GM12878 (cell line): ENCODE measurements at regions not wholly inside any gene's neighbourhood (a gene's known extent, or its start where the extent isn't known, plus 50 kb on each side); places are given as distances from the start of the nearest gene placed in this dataset.

ENCODE experiments used
- RFX5 ChIP-seq: IDR thresholded peaks from 2 replicates; pipeline ENCODE4 v1.6.1; 2011; ENCODE audit warnings: low read depth, low read length, improper control_type of control experiment
- TF ChIP-seq, protein P1 (sequence below): IDR thresholded peaks from 2 replicates; pipeline ENCODE4 v1.6.1; 2012; ENCODE audit warnings: improper control_type of control experiment, low read depth, low read length; ENCODE audit not compliant: insufficient replicate concordance
- TF ChIP-seq, protein P2 (sequence below): fragments of 450-650 bp; IDR thresholded peaks from 2 replicates; pipeline ENCODE4 v1.6.1; 2017; ENCODE audit warnings: antibody characterized with exemption, mild to moderate bottlenecking, moderate library complexity

DNA sequence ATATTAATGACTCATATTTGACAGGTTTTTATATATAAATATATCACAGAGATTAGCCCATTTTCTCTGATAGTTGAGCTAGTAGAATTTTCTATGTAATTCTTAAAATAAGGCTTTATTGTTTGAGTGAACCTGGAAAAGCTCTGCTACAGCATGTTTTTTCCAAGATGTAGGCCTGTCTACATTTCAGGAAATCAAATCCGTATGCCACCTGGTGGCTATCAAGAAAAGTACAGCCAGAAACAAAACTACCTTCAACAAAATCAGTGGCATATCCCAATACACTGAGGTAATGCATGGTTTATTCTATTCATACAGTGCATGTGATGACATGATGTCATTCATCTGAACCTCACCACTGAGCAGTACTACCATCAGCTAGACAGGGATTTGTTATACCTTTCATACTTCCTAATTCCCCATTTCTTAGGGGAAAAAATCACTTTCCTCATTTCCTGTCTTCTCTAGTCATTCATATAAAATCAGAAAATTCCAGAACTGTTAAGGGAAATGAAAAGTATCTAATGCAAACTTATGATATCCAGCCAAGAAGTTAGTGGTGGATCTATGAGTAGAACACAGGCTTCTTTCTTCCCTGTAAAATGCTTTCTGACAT is 310.4 kb upstream of the SYT4 start (continued):
- TF ChIP-seq, protein P1, sequence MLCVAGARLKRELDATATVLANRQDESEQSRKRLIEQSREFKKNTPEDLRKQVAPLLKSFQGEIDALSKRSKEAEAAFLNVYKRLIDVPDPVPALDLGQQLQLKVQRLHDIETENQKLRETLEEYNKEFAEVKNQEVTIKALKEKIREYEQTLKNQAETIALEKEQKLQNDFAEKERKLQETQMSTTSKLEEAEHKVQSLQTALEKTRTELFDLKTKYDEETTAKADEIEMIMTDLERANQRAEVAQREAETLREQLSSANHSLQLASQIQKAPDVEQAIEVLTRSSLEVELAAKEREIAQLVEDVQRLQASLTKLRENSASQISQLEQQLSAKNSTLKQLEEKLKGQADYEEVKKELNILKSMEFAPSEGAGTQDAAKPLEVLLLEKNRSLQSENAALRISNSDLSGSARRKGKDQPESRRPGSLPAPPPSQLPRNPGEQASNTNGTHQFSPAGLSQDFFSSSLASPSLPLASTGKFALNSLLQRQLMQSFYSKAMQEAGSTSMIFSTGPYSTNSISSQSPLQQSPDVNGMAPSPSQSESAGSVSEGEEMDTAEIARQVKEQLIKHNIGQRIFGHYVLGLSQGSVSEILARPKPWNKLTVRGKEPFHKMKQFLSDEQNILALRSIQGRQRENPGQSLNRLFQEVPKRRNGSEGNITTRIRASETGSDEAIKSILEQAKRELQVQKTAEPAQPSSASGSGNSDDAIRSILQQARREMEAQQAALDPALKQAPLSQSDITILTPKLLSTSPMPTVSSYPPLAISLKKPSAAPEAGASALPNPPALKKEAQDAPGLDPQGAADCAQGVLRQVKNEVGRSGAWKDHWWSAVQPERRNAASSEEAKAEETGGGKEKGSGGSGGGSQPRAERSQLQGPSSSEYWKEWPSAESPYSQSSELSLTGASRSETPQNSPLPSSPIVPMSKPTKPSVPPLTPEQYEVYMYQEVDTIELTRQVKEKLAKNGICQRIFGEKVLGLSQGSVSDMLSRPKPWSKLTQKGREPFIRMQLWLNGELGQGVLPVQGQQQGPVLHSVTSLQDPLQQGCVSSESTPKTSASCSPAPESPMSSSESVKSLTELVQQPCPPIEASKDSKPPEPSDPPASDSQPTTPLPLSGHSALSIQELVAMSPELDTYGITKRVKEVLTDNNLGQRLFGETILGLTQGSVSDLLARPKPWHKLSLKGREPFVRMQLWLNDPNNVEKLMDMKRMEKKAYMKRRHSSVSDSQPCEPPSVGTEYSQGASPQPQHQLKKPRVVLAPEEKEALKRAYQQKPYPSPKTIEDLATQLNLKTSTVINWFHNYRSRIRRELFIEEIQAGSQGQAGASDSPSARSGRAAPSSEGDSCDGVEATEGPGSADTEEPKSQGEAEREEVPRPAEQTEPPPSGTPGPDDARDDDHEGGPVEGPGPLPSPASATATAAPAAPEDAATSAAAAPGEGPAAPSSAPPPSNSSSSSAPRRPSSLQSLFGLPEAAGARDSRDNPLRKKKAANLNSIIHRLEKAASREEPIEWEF: no peak
- no peak for TF ChIP-seq RFX5
- TF ChIP-seq, protein P2, sequence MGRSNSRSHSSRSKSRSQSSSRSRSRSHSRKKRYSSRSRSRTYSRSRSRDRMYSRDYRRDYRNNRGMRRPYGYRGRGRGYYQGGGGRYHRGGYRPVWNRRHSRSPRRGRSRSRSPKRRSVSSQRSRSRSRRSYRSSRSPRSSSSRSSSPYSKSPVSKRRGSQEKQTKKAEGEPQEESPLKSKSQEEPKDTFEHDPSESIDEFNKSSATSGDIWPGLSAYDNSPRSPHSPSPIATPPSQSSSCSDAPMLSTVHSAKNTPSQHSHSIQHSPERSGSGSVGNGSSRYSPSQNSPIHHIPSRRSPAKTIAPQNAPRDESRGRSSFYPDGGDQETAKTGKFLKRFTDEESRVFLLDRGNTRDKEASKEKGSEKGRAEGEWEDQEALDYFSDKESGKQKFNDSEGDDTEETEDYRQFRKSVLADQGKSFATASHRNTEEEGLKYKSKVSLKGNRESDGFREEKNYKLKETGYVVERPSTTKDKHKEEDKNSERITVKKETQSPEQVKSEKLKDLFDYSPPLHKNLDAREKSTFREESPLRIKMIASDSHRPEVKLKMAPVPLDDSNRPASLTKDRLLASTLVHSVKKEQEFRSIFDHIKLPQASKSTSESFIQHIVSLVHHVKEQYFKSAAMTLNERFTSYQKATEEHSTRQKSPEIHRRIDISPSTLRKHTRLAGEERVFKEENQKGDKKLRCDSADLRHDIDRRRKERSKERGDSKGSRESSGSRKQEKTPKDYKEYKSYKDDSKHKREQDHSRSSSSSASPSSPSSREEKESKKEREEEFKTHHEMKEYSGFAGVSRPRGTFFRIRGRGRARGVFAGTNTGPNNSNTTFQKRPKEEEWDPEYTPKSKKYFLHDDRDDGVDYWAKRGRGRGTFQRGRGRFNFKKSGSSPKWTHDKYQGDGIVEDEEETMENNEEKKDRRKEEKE: no peak
